GM23338 (cell line): ENCODE measurements at regions not wholly inside any gene's neighbourhood (a gene's known extent, or its start where the extent isn't known, plus 50 kb on each side); places are given as distances from the start of the nearest gene placed in this dataset.

Source experiments
- ATAC-seq: fragments of 200-7000 bp; cut with Tn5 transposase; 3 replicates; pipeline ENCODE4 v1.9.1; 2020
- DNase-seq: peaks from one replicate; pipeline ENCODE4 v3.0.0-alpha.2; 2015; ENCODE audit warnings: low spot score
- H2AFZ ChIP-seq: fragments of 200-600 bp; sonication (generic); 2 replicates; pipeline ENCODE4 v1.8.0; 2016; ENCODE audit warnings: antibody characterized with exemption, mild to moderate bottlenecking, moderate library complexity
- H3F3A ChIP-seq: fragments of 200-600 bp; sonication (generic); replicated peaks from 2 replicates; pipeline ENCODE4 v1.8.0; 2017; ENCODE audit warnings: antibody characterized with exemption, mixed run types, low read depth
- H3K27ac ChIP-seq: fragments of 200-600 bp; sonication (generic); 2 replicates; pipeline ENCODE4 v1.6.1; 2016; ENCODE audit warnings: low read depth
- H3K27me3 ChIP-seq: fragments of 200-600 bp; sonication (generic); 2 replicates; pipeline ENCODE4 v1.8.0; 2016; ENCODE audit warnings: mild to moderate bottlenecking, mixed run types, moderate library complexity; ENCODE audit not compliant: insufficient read depth
- H3K36me3 ChIP-seq: fragments of 200-600 bp; sonication (generic); 2 replicates; pipeline ENCODE4 v1.8.0; 2016; ENCODE audit warnings: mild to moderate bottlenecking; ENCODE audit not compliant: insufficient read depth
- H3K4me1 ChIP-seq: fragments of 200-600 bp; sonication (generic); 2 replicates; pipeline ENCODE4 v1.8.0; 2016; ENCODE audit warnings: mild to moderate bottlenecking, moderate library complexity; ENCODE audit not compliant: insufficient read depth
- H3K4me2 ChIP-seq: fragments of 200-600 bp; sonication (generic); 2 replicates; pipeline ENCODE4 v1.7.1; 2017; ENCODE audit warnings: mixed run types
- H3K4me3 ChIP-seq: fragments of 200-600 bp; sonication (generic); 2 replicates; pipeline ENCODE4 v1.6.1; 2016; ENCODE audit warnings: mixed run types
- H3K79me2 ChIP-seq: fragments of 200-600 bp; sonication (generic); replicated peaks from 2 replicates; pipeline ENCODE4 v1.8.0; 2017; ENCODE audit warnings: mild to moderate bottlenecking; ENCODE audit not compliant: insufficient read depth
- H3K9me2 ChIP-seq: fragments of 200-600 bp; sonication (generic); 2 replicates; pipeline ENCODE4 v1.8.0; 2017; ENCODE audit not compliant: insufficient read depth
- H4K20me1 ChIP-seq: fragments of 200-600 bp; sonication (generic); replicated peaks from 2 replicates; pipeline ENCODE4 v1.8.0; 2017; ENCODE audit warnings: mild to moderate bottlenecking; ENCODE audit not compliant: insufficient read depth
- H3K27ac Mint-ChIP-seq: 2 replicates; pipeline ENCODE4 v1.8.0; 2020; ENCODE audit warnings: inconsistent platforms, mild to moderate bottlenecking, moderate library complexity, mixed read lengths
- H3K27me3 Mint-ChIP-seq: 3 replicates; pipeline ENCODE4 v1.8.0; 2022; ENCODE audit warnings: low read depth, mild to moderate bottlenecking, moderate library complexity, mixed read lengths, inconsistent platforms; ENCODE audit not compliant: insufficient read depth, poor library complexity
- H3K36me3 Mint-ChIP-seq: 3 replicates; pipeline ENCODE4 v1.8.0; 2021; ENCODE audit warnings: low read depth, mild to moderate bottlenecking, inconsistent platforms, moderate library complexity, mixed read lengths
- H3K4me1 Mint-ChIP-seq: 3 replicates; pipeline ENCODE4 v1.8.0; 2020; ENCODE audit warnings: mild to moderate bottlenecking, inconsistent platforms, mixed read lengths
- H3K4me3 Mint-ChIP-seq: 3 replicates; pipeline ENCODE4 v1.8.0; 2021; ENCODE audit warnings: moderate library complexity, mild to moderate bottlenecking, inconsistent platforms, mixed read lengths
- H3K9me3 Mint-ChIP-seq: 3 replicates; pipeline ENCODE4 v1.8.0; 2020; ENCODE audit warnings: moderate library complexity, mild to moderate bottlenecking, inconsistent platforms, mixed read lengths
- EZH2 ChIP-seq: fragments of 200-600 bp; sonication (generic); IDR thresholded peaks from one replicate; pipeline ENCODE4 v1.8.0; 2017; ENCODE audit warnings: antibody characterized with exemption, mild to moderate bottlenecking, low read depth; ENCODE audit not compliant: unreplicated experiment
- EZH2phosphoT487 ChIP-seq: fragments of 200-600 bp; sonication (generic); IDR thresholded peaks from one replicate; pipeline ENCODE4 v1.8.1; 2018; ENCODE audit warnings: antibody characterized with exemption; ENCODE audit not compliant: unreplicated experiment
- JUNB ChIP-seq: IDR thresholded peaks from one replicate; pipeline ENCODE4 v1.6.1; 2016; ENCODE audit warnings: antibody characterized with exemption; ENCODE audit not compliant: unreplicated experiment
- NANOG ChIP-seq: IDR thresholded peaks from 2 replicates; pipeline ENCODE4 v1.6.1; 2016; ENCODE audit warnings: antibody characterized with exemption, borderline replicate concordance
- POLR2AphosphoS5 ChIP-seq: IDR thresholded peaks from 2 replicates; pipeline ENCODE4 v1.6.1; 2016; ENCODE audit warnings: antibody characterized with exemption, low read depth
- ZNF114 ChIP-seq: fragments of 250-450 bp; sonication (Bioruptor Pico); IDR thresholded peaks from 2 replicates; pipeline ENCODE4 v1.5.0; 2020; ENCODE audit warnings: mild to moderate bottlenecking, moderate library complexity
- ZNF331 ChIP-seq: fragments of 250-450 bp; sonication (Bioruptor Pico); IDR thresholded peaks from 2 replicates; pipeline ENCODE4 v1.5.0; 2020; ENCODE audit warnings: low read depth, mild to moderate bottlenecking, moderate library complexity
- TF ChIP-seq, protein P1 (sequence below), 2 experiments: fragments of 200-600 bp in 1 of 2; sonication (generic) in 1 of 2; conservative IDR thresholded peaks; 2 replicates each; pipeline versions ENCODE4 v1.5.1 to v1.6.1; 2016 to 2017; ENCODE audit warnings: antibody characterized with exemption in 2 of 2, low read depth in 2 of 2, mild to moderate bottlenecking in 2 of 2, moderate library complexity in 1 of 2
- TF ChIP-seq, protein P2 (sequence below): IDR thresholded peaks from 2 replicates; pipeline ENCODE4 v1.6.1; 2016; ENCODE audit warnings: antibody characterized with exemption
- TF ChIP-seq, protein P3 (sequence below): IDR thresholded peaks from one replicate; pipeline ENCODE4 v1.6.1; 2018; ENCODE audit warnings: antibody characterized with exemption; ENCODE audit not compliant: unreplicated experiment

DNA sequence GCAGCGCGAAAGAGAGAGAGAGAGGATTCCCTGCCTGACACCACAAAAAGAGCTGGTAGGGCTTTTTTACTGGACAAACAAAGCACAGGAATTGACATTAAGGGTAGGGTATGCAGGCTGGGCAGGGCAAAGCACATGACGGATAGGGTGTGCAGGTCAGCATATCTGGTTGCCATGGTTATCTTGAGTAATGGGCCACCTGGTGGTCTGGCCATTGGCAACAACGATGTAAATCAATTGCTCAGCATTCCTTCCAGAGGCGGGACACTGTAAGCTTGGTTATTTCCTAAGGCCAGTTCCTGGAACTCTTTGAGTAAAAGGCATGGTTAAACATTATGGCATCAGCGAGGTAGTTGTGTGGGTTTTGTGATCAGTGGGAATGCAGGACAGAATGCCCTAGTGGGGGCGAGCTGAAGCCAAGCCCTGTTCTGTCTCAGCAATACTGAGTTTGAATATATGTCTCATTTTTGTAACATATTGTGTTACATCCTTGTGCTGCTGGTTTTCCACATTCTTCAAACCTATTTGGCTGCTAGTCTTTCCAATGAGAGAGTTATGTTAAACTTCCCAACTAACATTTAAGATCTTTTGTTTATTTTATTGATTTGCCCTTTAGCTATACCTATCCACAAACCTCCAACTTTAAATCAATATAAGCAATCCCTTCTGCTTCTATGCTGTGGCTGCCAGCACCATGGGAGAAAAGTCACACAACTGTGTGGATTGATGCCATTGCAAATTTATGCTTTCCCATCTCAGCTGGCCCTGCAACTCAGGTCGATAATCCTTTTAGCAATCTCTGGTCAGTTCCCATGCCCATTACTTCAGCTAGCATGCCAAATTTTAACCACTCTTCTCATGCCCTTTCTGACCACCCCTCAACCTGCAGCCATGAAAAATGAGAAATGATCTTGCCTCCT lies 396.7 kb upstream of the PDE3A start:
- Mint-ChIP-seq H3K4me1 (peaks cover 21% of the 10 kb centered on the region), H3K4me3 (no peak overlapping the region; the same call in 2 of the 3 replicates), H3K27me3 (peaks cover 1% of the 10 kb centered on the region), H3K27ac (peak overlapping the region; percentile 58), H3K36me3 (no peaks in the 10 kb centered on the region), H3K9me3 (no peaks in the 10 kb centered on the region)
- Histone ChIP-seq H3K79me2 (no peaks in the 10 kb centered on the region), H4K20me1 (no peaks in the 10 kb centered on the region), H3F3A (no peaks in the 10 kb centered on the region), H2AFZ (peak overlapping the region; percentile 69; the same call in 1 of the 2 replicates), H3K27me3 (no peaks in the 10 kb centered on the region), H3K4me2 (0 out of 2 replicates have a peak overlapping the region, but pooled peaks have one; percentile 11), H3K4me1 (peaks cover 5% of the 10 kb centered on the region; the same call in 1 of the 2 replicates), H3K36me3 (no peaks in the 10 kb centered on the region), H3K4me3 (no peak overlapping the region), H3K9me2 (peaks cover 6% of the 10 kb centered on the region; the same call in 1 of the 2 replicates), H3K27ac (no peak overlapping the region; the same call in 1 of the 2 replicates)
- TF ChIP-seq, protein P1, sequence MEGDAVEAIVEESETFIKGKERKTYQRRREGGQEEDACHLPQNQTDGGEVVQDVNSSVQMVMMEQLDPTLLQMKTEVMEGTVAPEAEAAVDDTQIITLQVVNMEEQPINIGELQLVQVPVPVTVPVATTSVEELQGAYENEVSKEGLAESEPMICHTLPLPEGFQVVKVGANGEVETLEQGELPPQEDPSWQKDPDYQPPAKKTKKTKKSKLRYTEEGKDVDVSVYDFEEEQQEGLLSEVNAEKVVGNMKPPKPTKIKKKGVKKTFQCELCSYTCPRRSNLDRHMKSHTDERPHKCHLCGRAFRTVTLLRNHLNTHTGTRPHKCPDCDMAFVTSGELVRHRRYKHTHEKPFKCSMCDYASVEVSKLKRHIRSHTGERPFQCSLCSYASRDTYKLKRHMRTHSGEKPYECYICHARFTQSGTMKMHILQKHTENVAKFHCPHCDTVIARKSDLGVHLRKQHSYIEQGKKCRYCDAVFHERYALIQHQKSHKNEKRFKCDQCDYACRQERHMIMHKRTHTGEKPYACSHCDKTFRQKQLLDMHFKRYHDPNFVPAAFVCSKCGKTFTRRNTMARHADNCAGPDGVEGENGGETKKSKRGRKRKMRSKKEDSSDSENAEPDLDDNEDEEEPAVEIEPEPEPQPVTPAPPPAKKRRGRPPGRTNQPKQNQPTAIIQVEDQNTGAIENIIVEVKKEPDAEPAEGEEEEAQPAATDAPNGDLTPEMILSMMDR (conservative IDR thresholded peaks at IDR 0.05; ENCODE audit: low read depth in 2 of 2), result peak in 1 of 2 experiments; percentile 44; a peak in 3 of 4 replicates
- TF ChIP-seq ZNF114 (CRISPR knock-in tag) (no peak), NANOG (peak; percentile 21; the same call in 1 of the 2 replicates)
- ATAC-seq, result peak; percentile 94
- DNase-seq, result peak; percentile 86

DNA sequence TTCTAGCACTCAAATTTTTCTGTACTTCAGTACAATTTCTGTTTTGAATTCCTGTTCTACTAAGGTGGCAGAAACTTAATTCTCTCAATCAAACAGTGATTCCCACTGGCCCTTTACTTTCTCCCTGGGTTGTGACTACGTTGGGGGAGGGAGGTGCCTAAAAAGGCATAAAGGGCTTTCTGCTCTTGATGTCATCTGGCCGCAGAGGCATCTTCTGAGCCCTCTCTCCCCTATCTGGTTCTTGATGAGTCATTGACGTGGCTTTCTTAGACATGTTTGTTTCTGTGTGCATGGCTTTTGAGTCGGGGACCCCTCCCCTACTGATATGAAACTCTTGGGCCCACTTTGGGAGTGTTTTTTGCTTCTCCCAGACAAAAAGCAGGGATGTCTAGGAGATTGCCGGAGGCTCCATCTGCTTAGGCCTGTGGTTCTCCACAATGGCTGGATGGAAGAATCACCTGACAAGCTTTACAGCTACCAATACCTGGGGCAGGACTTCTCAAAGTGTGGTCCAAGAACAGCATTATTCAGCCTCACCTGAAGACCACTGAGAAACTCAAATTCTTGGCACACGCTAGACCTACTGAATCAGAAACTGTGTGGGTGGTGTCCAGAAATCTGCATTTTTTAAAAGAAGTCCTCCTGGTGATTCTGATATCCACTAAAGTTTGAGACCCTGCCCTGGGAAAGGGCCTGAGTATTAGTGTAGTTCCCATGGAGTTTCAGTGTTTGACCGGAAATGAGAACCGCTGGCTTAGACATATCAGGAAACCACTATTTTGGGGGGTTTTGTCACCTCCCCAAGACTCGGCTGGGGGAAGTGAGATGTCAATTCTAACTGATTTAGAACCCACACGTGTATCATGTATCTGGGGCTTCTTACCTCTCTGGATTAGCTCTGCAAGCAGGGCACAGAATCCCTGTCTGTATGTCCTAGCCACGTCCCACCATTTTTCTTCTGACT lies 395.7 kb upstream of the PDE3A start:
- H3K4me1 Mint-ChIP-seq, result peaks cover 16% of the 10 kb centered on the region
- Histone ChIP-seq H2AFZ (peak overlapping the region; percentile 69; the same call in 1 of the 2 replicates), H3K27ac (no peak overlapping the region), H3K4me2 (no peak overlapping the region), H3K79me2 (no peaks in the 10 kb centered on the region), H3K36me3 (no peaks in the 10 kb centered on the region), H3K4me1 (peaks cover 5% of the 10 kb centered on the region; the same call in 1 of the 2 replicates), H3K4me3 (no peak overlapping the region), H3K9me2 (peaks cover 6% of the 10 kb centered on the region; the same call in 1 of the 2 replicates), H4K20me1 (no peaks in the 10 kb centered on the region), H3F3A (no peaks in the 10 kb centered on the region), H3K27me3 (no peaks in the 10 kb centered on the region)
- ATAC-seq, result no peak
- no peak for DNase-seq
- H3K9me3 Mint-ChIP-seq, result no peaks in the 10 kb centered on the region
- H3K4me3 Mint-ChIP-seq, result no peak overlapping the region
- H3K27ac Mint-ChIP-seq, result peak overlapping the region; percentile 58
- peaks cover 1% of the 10 kb centered on the region for H3K27me3 Mint-ChIP-seq
- H3K36me3 Mint-ChIP-seq, result no peaks in the 10 kb centered on the region
- TF ChIP-seq, protein P2, sequence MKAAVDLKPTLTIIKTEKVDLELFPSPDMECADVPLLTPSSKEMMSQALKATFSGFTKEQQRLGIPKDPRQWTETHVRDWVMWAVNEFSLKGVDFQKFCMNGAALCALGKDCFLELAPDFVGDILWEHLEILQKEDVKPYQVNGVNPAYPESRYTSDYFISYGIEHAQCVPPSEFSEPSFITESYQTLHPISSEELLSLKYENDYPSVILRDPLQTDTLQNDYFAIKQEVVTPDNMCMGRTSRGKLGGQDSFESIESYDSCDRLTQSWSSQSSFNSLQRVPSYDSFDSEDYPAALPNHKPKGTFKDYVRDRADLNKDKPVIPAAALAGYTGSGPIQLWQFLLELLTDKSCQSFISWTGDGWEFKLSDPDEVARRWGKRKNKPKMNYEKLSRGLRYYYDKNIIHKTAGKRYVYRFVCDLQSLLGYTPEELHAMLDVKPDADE, result no peak
- no peak for TF ChIP-seq EZH2
- TF ChIP-seq ZNF331 (CRISPR knock-in tag), result no peak
- TF ChIP-seq NANOG, result no peak
- no peak for TF ChIP-seq JUNB
- no peak for TF ChIP-seq ZNF114 (CRISPR knock-in tag)
- no peak for TF ChIP-seq POLR2AphosphoS5
- no peak for TF ChIP-seq EZH2phosphoT487
- TF ChIP-seq, protein P1 (conservative IDR thresholded peaks at IDR 0.05; ENCODE audit: low read depth in 2 of 2), result no peak
- TF ChIP-seq, protein P3, sequence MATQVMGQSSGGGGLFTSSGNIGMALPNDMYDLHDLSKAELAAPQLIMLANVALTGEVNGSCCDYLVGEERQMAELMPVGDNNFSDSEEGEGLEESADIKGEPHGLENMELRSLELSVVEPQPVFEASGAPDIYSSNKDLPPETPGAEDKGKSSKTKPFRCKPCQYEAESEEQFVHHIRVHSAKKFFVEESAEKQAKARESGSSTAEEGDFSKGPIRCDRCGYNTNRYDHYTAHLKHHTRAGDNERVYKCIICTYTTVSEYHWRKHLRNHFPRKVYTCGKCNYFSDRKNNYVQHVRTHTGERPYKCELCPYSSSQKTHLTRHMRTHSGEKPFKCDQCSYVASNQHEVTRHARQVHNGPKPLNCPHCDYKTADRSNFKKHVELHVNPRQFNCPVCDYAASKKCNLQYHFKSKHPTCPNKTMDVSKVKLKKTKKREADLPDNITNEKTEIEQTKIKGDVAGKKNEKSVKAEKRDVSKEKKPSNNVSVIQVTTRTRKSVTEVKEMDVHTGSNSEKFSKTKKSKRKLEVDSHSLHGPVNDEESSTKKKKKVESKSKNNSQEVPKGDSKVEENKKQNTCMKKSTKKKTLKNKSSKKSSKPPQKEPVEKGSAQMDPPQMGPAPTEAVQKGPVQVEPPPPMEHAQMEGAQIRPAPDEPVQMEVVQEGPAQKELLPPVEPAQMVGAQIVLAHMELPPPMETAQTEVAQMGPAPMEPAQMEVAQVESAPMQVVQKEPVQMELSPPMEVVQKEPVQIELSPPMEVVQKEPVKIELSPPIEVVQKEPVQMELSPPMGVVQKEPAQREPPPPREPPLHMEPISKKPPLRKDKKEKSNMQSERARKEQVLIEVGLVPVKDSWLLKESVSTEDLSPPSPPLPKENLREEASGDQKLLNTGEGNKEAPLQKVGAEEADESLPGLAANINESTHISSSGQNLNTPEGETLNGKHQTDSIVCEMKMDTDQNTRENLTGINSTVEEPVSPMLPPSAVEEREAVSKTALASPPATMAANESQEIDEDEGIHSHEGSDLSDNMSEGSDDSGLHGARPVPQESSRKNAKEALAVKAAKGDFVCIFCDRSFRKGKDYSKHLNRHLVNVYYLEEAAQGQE, result no peak
